ENCODE measurements at regions not wholly inside any gene's neighbourhood (a gene's known extent, or its start where the extent isn't known, plus 50 kb on each side); places are given as distances from the start of the nearest gene placed in this dataset.

GRCh38 chr12:131487388-131488124 is 223.3 kb upstream of the SFSWAP start:
- no peak for TF ChIP-seq CTCF (optimal IDR thresholded peaks at IDR 0.05 in 1 of 3, IDR thresholded peaks at IDR 0.05 in 1 of 3, conservative IDR thresholded peaks at IDR 0.05 in 1 of 3; ENCODE audit: extremely low read depth in 1 of 3, insufficient read depth in 2 of 3, low read length in 3 of 3)
- no peak for TF ChIP-seq EZH2 (IDR thresholded peaks at IDR 0.05; ENCODE audit: low read length)

Data from keratinocyte (primary cell).